Neural progenitor cell (in vitro differentiated cells): ENCODE measurements at regions not wholly inside any gene's neighbourhood (a gene's known extent, or its start where the extent isn't known, plus 50 kb on each side); places are given as distances from the start of the nearest gene placed in this dataset.

Experiments
- DNase-seq: peaks from one replicate; pipeline ENCODE4 v3.0.0-alpha.2; 2016; ENCODE audit warnings: low spot score
- H2AFZ ChIP-seq: fragments of 200-600 bp; sonication (generic); replicated peaks from 2 replicates; pipeline ENCODE4 v1.6.1; 2016; ENCODE audit warnings: antibody characterized with exemption
- H3F3A ChIP-seq: fragments of 200-600 bp; sonication (generic); 2 replicates; pipeline ENCODE4 v1.6.1; 2016; ENCODE audit warnings: antibody characterized with exemption, low read depth
- H3K27ac ChIP-seq: fragments of 200-600 bp; sonication (generic); 2 replicates; pipeline ENCODE4 v1.5.1; 2016; ENCODE audit warnings: mild to moderate bottlenecking
- H3K27me3 ChIP-seq: fragments of 200-600 bp; sonication (generic); 2 replicates; pipeline ENCODE4 v1.6.1; 2016; ENCODE audit warnings: mild to moderate bottlenecking, moderate library complexity
- H3K36me3 ChIP-seq: fragments of 200-600 bp; sonication (generic); 2 replicates; pipeline ENCODE4 v1.5.1; 2016
- H3K4me1 ChIP-seq: fragments of 200-600 bp; sonication (generic); 2 replicates; pipeline ENCODE4 v1.6.1; 2016; ENCODE audit warnings: mixed run types
- H3K4me2 ChIP-seq: fragments of 200-600 bp; sonication (generic); 2 replicates; pipeline ENCODE4 v1.6.1; 2016
- H3K4me3 ChIP-seq: fragments of 200-600 bp; sonication (generic); 2 replicates; pipeline ENCODE4 v1.5.1; 2016
- H3K79me2 ChIP-seq: fragments of 200-600 bp; sonication (generic); 2 replicates; pipeline ENCODE4 v1.6.1; 2016; ENCODE audit warnings: low read depth
- H3K9ac ChIP-seq: fragments of 200-600 bp; sonication (generic); 2 replicates; pipeline ENCODE4 v1.6.1; 2016
- H3K9me3 ChIP-seq: fragments of 200-600 bp; sonication (generic); 2 replicates; pipeline ENCODE4 v1.5.1; 2016; ENCODE audit warnings: low read depth
- H4K20me1 ChIP-seq: fragments of 200-600 bp; sonication (generic); 2 replicates; pipeline ENCODE4 v1.6.1; 2016; ENCODE audit warnings: low read depth
- H3K27ac Mint-ChIP-seq: 3 replicates; pipeline ENCODE4 v1.8.0; 2021; ENCODE audit warnings: mixed read lengths
- H3K27me3 Mint-ChIP-seq: 2 replicates; pipeline ENCODE4 v1.8.0; 2022; ENCODE audit warnings: low read depth, mild to moderate bottlenecking, inconsistent platforms, moderate library complexity, mixed read lengths; ENCODE audit not compliant: insufficient read depth
- H3K36me3 Mint-ChIP-seq: 3 replicates; pipeline ENCODE4 v1.8.0; 2021; ENCODE audit warnings: mixed read lengths
- H3K4me1 Mint-ChIP-seq: 3 replicates; pipeline ENCODE4 v1.8.0; 2021; ENCODE audit warnings: mixed read lengths
- H3K4me3 Mint-ChIP-seq: 3 replicates; pipeline ENCODE4 v1.8.0; 2021; ENCODE audit warnings: mild to moderate bottlenecking, moderate library complexity, mixed read lengths
- H3K9me3 Mint-ChIP-seq: 3 replicates; pipeline ENCODE4 v1.8.0; 2020; ENCODE audit warnings: mixed read lengths
- EZH2 ChIP-seq: fragments of 200-600 bp; sonication (generic); IDR thresholded peaks from 2 replicates; pipeline ENCODE4 v1.6.1; 2017; ENCODE audit warnings: antibody characterized with exemption, mild to moderate bottlenecking, moderate library complexity
- EZH2phosphoT487 ChIP-seq: fragments of 200-600 bp; sonication (generic); IDR thresholded peaks from 2 replicates; pipeline ENCODE4 v1.6.1; 2017; ENCODE audit warnings: antibody characterized with exemption
- TF ChIP-seq, protein P1 (sequence below): fragments of 200-600 bp; sonication (generic); IDR thresholded peaks from 2 replicates; pipeline ENCODE4 v1.5.1; 2017; ENCODE audit warnings: antibody characterized with exemption, mild to moderate bottlenecking

DNA sequence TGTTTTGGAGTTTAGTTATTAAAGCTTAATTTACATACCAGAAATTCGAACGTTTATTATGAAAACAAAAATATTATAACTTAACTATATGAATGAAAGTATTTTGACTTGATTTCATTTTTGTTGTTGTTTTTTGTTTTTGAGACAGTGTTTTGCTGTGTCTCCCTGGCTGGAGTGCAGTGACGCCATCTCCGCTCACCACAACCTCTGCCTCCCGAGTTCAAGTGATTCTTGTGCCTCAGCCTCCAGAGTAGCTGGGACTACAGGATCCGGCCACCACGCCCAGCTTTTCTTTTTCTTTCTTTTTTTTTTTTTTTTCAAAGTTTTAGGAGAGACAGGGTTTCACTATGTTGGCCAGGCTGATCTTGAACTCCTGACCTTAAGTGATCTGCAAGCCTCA, 392.6 kb downstream of the PCDH17 start:
- Mint-ChIP-seq H3K36me3 (no peaks in the 10 kb centered on the region), H3K9me3 (no peaks in the 10 kb centered on the region), H3K27me3 (no peaks in the 10 kb centered on the region)

DNA sequence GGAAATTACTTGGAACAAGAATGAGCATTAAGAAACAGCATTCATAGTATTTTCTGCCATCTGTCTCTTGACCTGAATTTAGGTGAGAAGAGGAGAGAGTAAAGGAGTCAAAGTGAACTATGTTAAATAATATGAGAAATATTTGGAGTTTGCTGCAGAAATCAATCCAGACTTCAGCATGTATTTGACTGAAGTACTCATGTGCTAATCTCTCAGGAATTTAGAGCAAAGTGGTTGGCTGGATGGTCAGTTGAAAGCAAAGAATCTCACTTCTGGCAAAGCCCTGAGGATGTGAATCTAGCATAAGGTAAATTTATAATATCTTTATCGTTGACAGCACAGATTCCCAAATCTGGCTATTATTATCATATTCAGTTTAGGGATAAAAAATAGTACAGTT, 394.3 kb downstream of the PCDH17 start:
- Mint-ChIP-seq H3K36me3 (no peaks in the 10 kb centered on the region), H3K4me1 (no peaks in the 10 kb centered on the region), H3K27me3 (no peaks in the 10 kb centered on the region), H3K27ac (no peak overlapping the region), H3K9me3 (no peaks in the 10 kb centered on the region), H3K4me3 (no peak overlapping the region)
- H3K4me1 ChIP-seq, result no peaks in the 10 kb centered on the region
- H3K27me3 ChIP-seq, result no peaks in the 10 kb centered on the region
- H2AFZ ChIP-seq, result no peak overlapping the region
- no peaks in the 10 kb centered on the region for H3K9me3 ChIP-seq
- no peak overlapping the region for H3K4me3 ChIP-seq
- DNase-seq, result no peak
- H3K36me3 ChIP-seq, result no peaks in the 10 kb centered on the region
- H3K4me2 ChIP-seq, result no peak overlapping the region
- H3K79me2 ChIP-seq, result no peaks in the 10 kb centered on the region
- no peaks in the 10 kb centered on the region for H4K20me1 ChIP-seq
- H3K9ac ChIP-seq, result no peak overlapping the region
- H3F3A ChIP-seq, result no peaks in the 10 kb centered on the region
- TF ChIP-seq EZH2 (no peak), EZH2phosphoT487 (no peak)
- TF ChIP-seq, protein P1, sequence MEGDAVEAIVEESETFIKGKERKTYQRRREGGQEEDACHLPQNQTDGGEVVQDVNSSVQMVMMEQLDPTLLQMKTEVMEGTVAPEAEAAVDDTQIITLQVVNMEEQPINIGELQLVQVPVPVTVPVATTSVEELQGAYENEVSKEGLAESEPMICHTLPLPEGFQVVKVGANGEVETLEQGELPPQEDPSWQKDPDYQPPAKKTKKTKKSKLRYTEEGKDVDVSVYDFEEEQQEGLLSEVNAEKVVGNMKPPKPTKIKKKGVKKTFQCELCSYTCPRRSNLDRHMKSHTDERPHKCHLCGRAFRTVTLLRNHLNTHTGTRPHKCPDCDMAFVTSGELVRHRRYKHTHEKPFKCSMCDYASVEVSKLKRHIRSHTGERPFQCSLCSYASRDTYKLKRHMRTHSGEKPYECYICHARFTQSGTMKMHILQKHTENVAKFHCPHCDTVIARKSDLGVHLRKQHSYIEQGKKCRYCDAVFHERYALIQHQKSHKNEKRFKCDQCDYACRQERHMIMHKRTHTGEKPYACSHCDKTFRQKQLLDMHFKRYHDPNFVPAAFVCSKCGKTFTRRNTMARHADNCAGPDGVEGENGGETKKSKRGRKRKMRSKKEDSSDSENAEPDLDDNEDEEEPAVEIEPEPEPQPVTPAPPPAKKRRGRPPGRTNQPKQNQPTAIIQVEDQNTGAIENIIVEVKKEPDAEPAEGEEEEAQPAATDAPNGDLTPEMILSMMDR, result no peak
- H3K27ac ChIP-seq, result no peak overlapping the region

More for the DNA sequence above, 392.6 kb downstream of the PCDH17 start:
- Mint-ChIP-seq H3K4me3 (no peak overlapping the region), H3K27ac (no peak overlapping the region), H3K4me1 (no peaks in the 10 kb centered on the region)
- no peak overlapping the region for H3K9ac ChIP-seq
- H3K9me3 ChIP-seq, result no peaks in the 10 kb centered on the region
- no peaks in the 10 kb centered on the region for H3K36me3 ChIP-seq
- no peak overlapping the region for H2AFZ ChIP-seq
- H3K27me3 ChIP-seq, result no peaks in the 10 kb centered on the region
- H4K20me1 ChIP-seq, result no peaks in the 10 kb centered on the region
- no peaks in the 10 kb centered on the region for H3K79me2 ChIP-seq
- H3F3A ChIP-seq, result no peaks in the 10 kb centered on the region
- H3K4me2 ChIP-seq, result no peak overlapping the region
- DNase-seq, result no peak
- H3K27ac ChIP-seq, result no peak overlapping the region
- TF ChIP-seq EZH2, result no peak
- no peak for TF ChIP-seq EZH2phosphoT487
- TF ChIP-seq, protein P1, result no peak
- H3K4me1 ChIP-seq, result no peaks in the 10 kb centered on the region
- no peak overlapping the region for H3K4me3 ChIP-seq

DNA sequence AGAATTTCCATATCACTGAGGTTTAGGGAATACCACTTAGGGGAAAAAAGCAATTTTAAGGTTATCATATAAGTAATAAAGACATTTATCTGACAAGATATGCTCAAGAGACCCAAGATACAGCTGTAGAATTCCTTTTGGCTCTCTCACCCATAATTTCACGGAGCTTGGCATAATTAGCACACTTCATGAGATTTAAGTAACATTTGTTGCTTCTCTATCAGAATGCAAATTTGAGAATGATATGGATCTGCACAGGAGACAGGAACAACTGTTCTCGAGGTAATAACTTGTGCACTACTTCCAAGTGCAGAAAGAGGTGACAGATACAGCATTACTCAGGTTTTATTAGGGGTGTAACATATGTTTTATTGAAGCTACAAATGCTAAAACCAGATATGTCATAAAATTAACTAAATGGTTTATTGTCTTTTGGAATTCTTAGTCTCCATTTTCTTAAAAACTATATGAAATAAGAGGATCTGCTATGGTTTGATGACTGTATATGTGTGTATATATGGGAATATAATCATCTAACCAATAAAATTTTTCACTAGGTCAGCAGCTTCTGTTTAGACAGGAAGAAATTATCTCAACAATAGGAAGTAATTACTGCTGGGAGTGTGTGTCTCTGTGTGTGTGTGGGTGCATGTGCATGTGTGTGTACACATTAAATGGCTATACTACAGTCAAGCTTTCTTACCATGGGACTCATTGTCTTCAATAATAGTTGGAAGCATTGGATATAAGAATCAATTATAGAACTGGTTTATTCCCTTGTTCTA, 401.3 kb downstream of the PCDH17 start:
- H3K36me3 Mint-ChIP-seq, result no peaks in the 10 kb centered on the region
- H3K79me2 ChIP-seq, result no peaks in the 10 kb centered on the region
- H4K20me1 ChIP-seq, result no peaks in the 10 kb centered on the region
- no peak overlapping the region for H3K4me3 Mint-ChIP-seq
- no peak overlapping the region for H3K4me3 ChIP-seq
- no peak for DNase-seq
- no peaks in the 10 kb centered on the region for H3K9me3 ChIP-seq
- no peaks in the 10 kb centered on the region for H3K4me1 Mint-ChIP-seq
- H3K4me1 ChIP-seq, result no peaks in the 10 kb centered on the region
- no peak overlapping the region for H3K27ac Mint-ChIP-seq
- no peaks in the 10 kb centered on the region for H3K9me3 Mint-ChIP-seq
- H3K9ac ChIP-seq, result no peak overlapping the region
- no peak overlapping the region for H2AFZ ChIP-seq
- H3F3A ChIP-seq, result no peaks in the 10 kb centered on the region
- H3K27me3 ChIP-seq, result no peaks in the 10 kb centered on the region
- H3K27ac ChIP-seq, result no peak overlapping the region
- H3K27me3 Mint-ChIP-seq, result no peaks in the 10 kb centered on the region
- no peaks in the 10 kb centered on the region for H3K36me3 ChIP-seq
- no peak for TF ChIP-seq EZH2phosphoT487
- TF ChIP-seq, protein P1, result no peak
- no peak overlapping the region for H3K4me2 ChIP-seq
